ENCODE measurements at regions not wholly inside any gene's neighbourhood (a gene's known extent, or its start where the extent isn't known, plus 50 kb on each side); places are given as distances from the start of the nearest gene placed in this dataset.
"Not testable (repeated sequence)": the region's sequence is repeated elsewhere in the genome, so short reads cannot be mapped to it uniquely, and the experiment has no call there.

- DNase-seq = no peak
- H3K4me1 Mint-ChIP-seq = no peaks in the 10 kb centered on the region
- intact Hi-C loops (cut with micrococcal nuclease) = no loop called here
- H3K4me3 Mint-ChIP-seq = no peak overlapping the region
- H3K9me3 Mint-ChIP-seq = no peaks in the 10 kb centered on the region
- H3K27ac Mint-ChIP-seq = no peak overlapping the region
- no peaks in the 10 kb centered on the region for H3K36me3 Mint-ChIP-seq (ENCODE audit: low read depth)
- H3K27me3 Mint-ChIP-seq = peaks cover 2% of the 10 kb centered on the region
These were observed 128.2 kb upstream of the RASEF start for GRCh38 chr9:83191154-83191553.

- H3K4me3 Mint-ChIP-seq; H3K27me3 Mint-ChIP-seq; DNase-seq; H3K9me3 Mint-ChIP-seq; intact Hi-C loops (cut with micrococcal nuclease); H3K4me1 Mint-ChIP-seq; H3K27ac Mint-ChIP-seq; H3K36me3 Mint-ChIP-seq (ENCODE audit: low read depth): not testable (repeated sequence)
These were observed 126.1 kb upstream of the RASEF start for GRCh38 chr9:83189026-83189425.

GRCh38 chr9:83188277-83188676, 125.3 kb upstream of the RASEF start:
- no peaks in the 10 kb centered on the region for H3K4me1 Mint-ChIP-seq
- no peak overlapping the region for H3K27ac Mint-ChIP-seq
- H3K36me3 Mint-ChIP-seq (ENCODE audit: low read depth) = no peaks in the 10 kb centered on the region
- H3K27me3 Mint-ChIP-seq = peaks cover 2% of the 10 kb centered on the region
- H3K9me3 Mint-ChIP-seq = no peaks in the 10 kb centered on the region
- DNase-seq = no peak
- intact Hi-C loops (cut with micrococcal nuclease) = no loop called here
- H3K4me3 Mint-ChIP-seq = no peak overlapping the region

- Mint-ChIP-seq H3K4me3 (no peak overlapping the region), H3K27me3 (peaks cover 2% of the 10 kb centered on the region), H3K36me3 (ENCODE audit: low read depth) (no peaks in the 10 kb centered on the region), H3K27ac (no peak overlapping the region), H3K9me3 (no peaks in the 10 kb centered on the region), H3K4me1 (no peaks in the 10 kb centered on the region)
- intact Hi-C loops (cut with micrococcal nuclease) = no loop called here
- no peak for DNase-seq
These were observed 123.3 kb upstream of the RASEF start for GRCh38 chr9:83186155-83186737.

GRCh38 chr9:83185488-83186154, 122.7 kb upstream of the RASEF start:
- Mint-ChIP-seq H3K36me3 (ENCODE audit: low read depth) (no peaks in the 10 kb centered on the region), H3K9me3 (no peaks in the 10 kb centered on the region), H3K4me3 (no peak overlapping the region), H3K4me1 (no peaks in the 10 kb centered on the region), H3K27ac (no peak overlapping the region), H3K27me3 (peaks cover 2% of the 10 kb centered on the region)
- intact Hi-C loops (cut with micrococcal nuclease) = no loop called here
- DNase-seq = no peak

GRCh38 chr9:83183621-83184020, 120.7 kb upstream of the RASEF start:
- no peak overlapping the region for H3K4me3 Mint-ChIP-seq
- no peak overlapping the region for H3K27ac Mint-ChIP-seq
- peaks cover 2% of the 10 kb centered on the region for H3K27me3 Mint-ChIP-seq
- no peaks in the 10 kb centered on the region for H3K9me3 Mint-ChIP-seq
- no peak for DNase-seq
- H3K4me1 Mint-ChIP-seq = no peaks in the 10 kb centered on the region
- H3K36me3 Mint-ChIP-seq (ENCODE audit: low read depth) = no peaks in the 10 kb centered on the region
- intact Hi-C loops (cut with micrococcal nuclease) = no loop called here

- H3K4me1 Mint-ChIP-seq = no peaks in the 10 kb centered on the region
- H3K36me3 Mint-ChIP-seq (ENCODE audit: low read depth) = no peaks in the 10 kb centered on the region
- H3K27me3 Mint-ChIP-seq = peaks cover 2% of the 10 kb centered on the region
- no peak overlapping the region for H3K4me3 Mint-ChIP-seq
- intact Hi-C loops (cut with micrococcal nuclease) = no loop called here
- H3K9me3 Mint-ChIP-seq = no peaks in the 10 kb centered on the region
- no peak overlapping the region for H3K27ac Mint-ChIP-seq
- no peak for DNase-seq
These were observed 119.1 kb upstream of the RASEF start for GRCh38 chr9:83182071-83182470.

- Mint-ChIP-seq H3K36me3 (ENCODE audit: low read depth) (no peaks in the 10 kb centered on the region), H3K4me3 (no peak overlapping the region), H3K4me1 (no peaks in the 10 kb centered on the region), H3K9me3 (no peaks in the 10 kb centered on the region), H3K27me3 (no peaks in the 10 kb centered on the region), H3K27ac (no peak overlapping the region)
- no peak for DNase-seq
- intact Hi-C loops (cut with micrococcal nuclease) = no loop called here
These were observed 115.8 kb upstream of the RASEF start for GRCh38 chr9:83178717-83179116.

- no peaks in the 10 kb centered on the region for H3K4me1 Mint-ChIP-seq
- no peaks in the 10 kb centered on the region for H3K36me3 Mint-ChIP-seq (ENCODE audit: low read depth)
- no peak for DNase-seq
- H3K9me3 Mint-ChIP-seq = no peaks in the 10 kb centered on the region
- H3K27me3 Mint-ChIP-seq = no peaks in the 10 kb centered on the region
- no peak overlapping the region for H3K27ac Mint-ChIP-seq
- intact Hi-C loops (cut with micrococcal nuclease) = no loop called here
- no peak overlapping the region for H3K4me3 Mint-ChIP-seq
These were observed 114.8 kb upstream of the RASEF start for GRCh38 chr9:83177747-83178146.

- Mint-ChIP-seq H3K4me1 (no peaks in the 10 kb centered on the region), H3K36me3 (ENCODE audit: low read depth) (no peaks in the 10 kb centered on the region), H3K27me3 (no peaks in the 10 kb centered on the region), H3K27ac (no peak overlapping the region), H3K9me3 (peaks cover 4% of the 10 kb centered on the region), H3K4me3 (no peak overlapping the region)
- no peak for DNase-seq
- intact Hi-C loops (cut with micrococcal nuclease) = no loop called here
These were observed 104.2 kb upstream of the RASEF start for GRCh38 chr9:83167126-83167525.

GRCh38 chr9:83166372-83166771, 103.4 kb upstream of the RASEF start:
- DNase-seq = no peak
- H3K4me1 Mint-ChIP-seq = no peaks in the 10 kb centered on the region
- no peaks in the 10 kb centered on the region for H3K36me3 Mint-ChIP-seq (ENCODE audit: low read depth)
- no peak overlapping the region for H3K27ac Mint-ChIP-seq
- H3K9me3 Mint-ChIP-seq = no peaks in the 10 kb centered on the region
- no peak overlapping the region for H3K4me3 Mint-ChIP-seq
- H3K27me3 Mint-ChIP-seq = no peaks in the 10 kb centered on the region
- intact Hi-C loops (cut with micrococcal nuclease) = no loop called here

- no peaks in the 10 kb centered on the region for H3K27me3 Mint-ChIP-seq
- no peaks in the 10 kb centered on the region for H3K4me1 Mint-ChIP-seq
- intact Hi-C loops (cut with micrococcal nuclease) = no loop called here
- no peak overlapping the region for H3K27ac Mint-ChIP-seq
- DNase-seq = no peak
- no peak overlapping the region for H3K4me3 Mint-ChIP-seq
- peaks cover 4% of the 10 kb centered on the region for H3K9me3 Mint-ChIP-seq
- H3K36me3 Mint-ChIP-seq (ENCODE audit: low read depth) = no peaks in the 10 kb centered on the region
These were observed 92.8 kb upstream of the RASEF start for GRCh38 chr9:83155733-83156132.

GRCh38 chr9:83154821-83155220, 91.9 kb upstream of the RASEF start:
- Mint-ChIP-seq H3K4me1 (no peaks in the 10 kb centered on the region), H3K27ac (no peak overlapping the region), H3K27me3 (no peaks in the 10 kb centered on the region), H3K36me3 (ENCODE audit: low read depth) (no peaks in the 10 kb centered on the region), H3K9me3 (peaks cover 4% of the 10 kb centered on the region), H3K4me3 (no peak overlapping the region)
- intact Hi-C loops (cut with micrococcal nuclease) = no loop called here
- DNase-seq = no peak

GRCh38 chr9:83154087-83154736, 91.3 kb upstream of the RASEF start:
- Mint-ChIP-seq H3K4me1 (no peaks in the 10 kb centered on the region), H3K27ac (no peak overlapping the region), H3K9me3 (peaks cover 7% of the 10 kb centered on the region), H3K36me3 (ENCODE audit: low read depth) (no peaks in the 10 kb centered on the region), H3K27me3 (no peaks in the 10 kb centered on the region), H3K4me3 (no peak overlapping the region)
- DNase-seq = no peak
- intact Hi-C loops (cut with micrococcal nuclease) = no loop called here

- intact Hi-C loops (cut with micrococcal nuclease) = no loop called here
- Mint-ChIP-seq H3K27me3 (no peaks in the 10 kb centered on the region), H3K4me1 (no peaks in the 10 kb centered on the region), H3K9me3 (peaks cover 9% of the 10 kb centered on the region), H3K4me3 (no peak overlapping the region), H3K27ac (no peak overlapping the region), H3K36me3 (ENCODE audit: low read depth) (no peaks in the 10 kb centered on the region)
- no peak for DNase-seq
These were observed 90.1 kb upstream of the RASEF start for GRCh38 chr9:83153030-83153429.

Data from activated CD4-positive, alpha-beta T cell treated with anti-CD3 and anti-CD28 coated beads, Interleukin-2, amount 10 ng/mL, durations not matched to agents 24 days and 14 days (primary cell).